Right renal pelvis (tissue), 4 donors: ENCODE measurements at regions not wholly inside any gene's neighbourhood (a gene's known extent, or its start where the extent isn't known, plus 50 kb on each side); places are given as distances from the start of the nearest gene placed in this dataset.

Source experiments
- DNase-seq, 4 donors: peaks; one replicate each; pipeline ENCODE4 v3.0.0-alpha.2; 2013; ENCODE audit warnings: low read depth in 4 of 4, low spot score in 3 of 4, missing footprints in 1 of 4

- no peak for DNase-seq
Observed at GRCh38 chr19:27764186-27764804, 1448.7 kb downstream of the UQCRFS1 start.

- DNase-seq: no peak
Observed at GRCh38 chr19:27762933-27763332, 1450.0 kb downstream of the UQCRFS1 start.

- no peak for DNase-seq
Observed at GRCh38 chr19:27759896-27760295, 1453.1 kb downstream of the UQCRFS1 start.

DNA sequence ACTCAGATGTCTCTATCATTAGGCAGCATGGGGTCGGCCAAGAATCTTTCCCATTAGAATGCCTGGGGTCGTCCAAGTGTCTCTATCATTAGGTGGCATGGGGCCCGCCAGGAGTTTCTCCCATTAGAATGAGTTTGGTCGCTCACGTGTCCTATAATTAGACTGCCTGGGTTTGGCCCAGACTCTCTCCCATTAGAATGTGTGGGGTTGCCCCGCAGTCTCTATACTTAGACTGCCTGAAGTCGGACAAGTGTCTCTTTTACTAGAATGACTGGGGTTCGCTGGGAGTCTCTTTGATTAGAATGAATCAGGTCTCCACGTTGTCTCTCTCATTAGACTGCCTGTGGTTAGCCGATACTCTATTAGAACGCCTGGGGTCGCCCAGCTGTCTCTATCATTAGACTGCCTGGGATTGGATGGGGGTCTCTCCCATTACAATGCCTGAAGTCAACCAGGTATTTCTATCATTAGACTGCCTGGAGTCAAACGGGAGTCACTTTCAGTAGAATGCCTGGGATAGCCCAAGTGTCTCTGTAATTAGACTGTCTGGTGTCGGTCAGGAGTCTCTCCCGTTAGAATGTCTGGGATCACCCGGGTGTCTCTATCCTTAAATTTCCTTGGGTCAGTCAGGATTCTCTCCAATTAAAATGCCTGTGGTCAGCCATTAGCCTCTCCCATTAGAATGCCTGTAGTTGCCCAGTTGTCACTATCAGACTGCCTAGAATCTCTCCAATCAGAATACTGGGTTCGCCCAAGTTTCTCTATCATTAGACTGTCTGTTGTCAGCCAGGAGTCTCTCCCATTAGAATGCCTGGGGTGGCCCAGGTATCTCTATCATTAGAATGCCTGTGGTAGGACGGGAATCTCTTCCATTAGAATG is 1454.1 kb downstream of the UQCRFS1 start:
- DNase-seq: no peak

- no peak for DNase-seq
Observed at GRCh38 chr19:27754700-27755099, 1458.3 kb downstream of the UQCRFS1 start.

- no peak for DNase-seq
Observed at GRCh38 chr19:27753622-27754021, 1459.3 kb downstream of the UQCRFS1 start.

- no peak for DNase-seq
Observed at GRCh38 chr19:27752530-27753184, 1460.3 kb downstream of the UQCRFS1 start.

- DNase-seq: no peak
Observed at GRCh38 chr19:27751044-27751391, 1461.9 kb downstream of the UQCRFS1 start.

- no peak for DNase-seq
Observed at GRCh38 chr19:27750391-27751043, 1462.4 kb downstream of the UQCRFS1 start.

GRCh38 chr19:27748551-27749152 is 1464.3 kb downstream of the UQCRFS1 start:
- no peak for DNase-seq

DNA sequence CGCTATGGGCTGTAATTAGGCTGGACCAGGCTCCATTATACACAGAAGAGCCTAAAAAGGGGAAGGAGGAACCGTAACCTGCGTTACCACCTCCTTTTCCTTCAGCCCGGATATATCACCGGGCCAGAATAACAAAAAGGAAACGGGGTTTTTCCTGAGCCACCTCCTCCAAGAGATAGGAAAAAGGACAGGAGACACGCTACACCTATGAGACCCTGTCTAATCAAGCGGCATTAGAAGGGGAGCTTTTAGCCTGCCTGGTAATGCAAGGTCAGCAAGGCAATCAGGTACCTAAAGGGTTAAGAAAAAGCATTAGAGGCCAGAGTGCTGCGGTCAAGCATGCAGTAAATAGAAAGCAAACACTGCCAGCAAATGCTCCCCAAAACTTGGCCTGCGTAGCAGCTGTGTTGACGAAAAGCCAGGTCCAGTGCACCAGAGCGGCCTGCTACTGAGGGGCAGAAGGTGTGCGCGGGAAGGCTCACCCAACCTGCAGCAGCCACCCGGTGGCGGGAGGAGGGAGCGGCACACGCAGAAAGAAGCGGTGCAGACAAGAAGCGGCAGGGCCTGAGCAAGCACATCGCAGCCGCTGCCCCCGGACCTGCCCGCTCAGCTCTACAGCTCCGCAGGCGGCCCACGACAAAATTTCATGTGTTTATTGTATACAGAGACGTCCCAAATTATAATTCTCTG is 1466.1 kb downstream of the UQCRFS1 start:
- DNase-seq: peak in 1 of 4 donors; percentile 3

GRCh38 chr19:27745978-27746542 is 1466.9 kb downstream of the UQCRFS1 start:
- DNase-seq: no peak

GRCh38 chr19:27744926-27745768 is 1467.8 kb downstream of the UQCRFS1 start:
- DNase-seq: no peak

- no peak for DNase-seq
Observed at GRCh38 chr19:27742041-27742440, 1470.9 kb downstream of the UQCRFS1 start.

DNA sequence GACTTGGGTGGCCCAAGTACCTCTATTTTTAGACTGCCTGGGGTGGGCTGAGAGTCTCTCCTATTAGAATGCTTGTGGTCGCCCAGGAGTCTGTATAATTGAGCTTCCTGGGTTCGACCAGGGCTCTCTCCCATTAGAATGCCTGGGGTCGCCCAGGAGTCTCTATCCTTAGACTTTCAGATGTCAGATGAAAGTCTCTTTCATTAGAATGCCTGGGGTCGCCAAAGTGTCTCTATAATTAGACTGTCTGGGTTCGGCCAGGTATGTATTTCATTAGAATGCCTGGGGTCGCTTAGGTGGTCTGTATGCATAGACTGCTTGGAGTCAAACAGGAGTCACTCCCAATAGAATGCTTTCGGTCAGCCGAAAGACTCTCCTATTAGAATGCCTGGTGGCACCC is 1471.7 kb downstream of the UQCRFS1 start:
- DNase-seq: no peak

DNA sequence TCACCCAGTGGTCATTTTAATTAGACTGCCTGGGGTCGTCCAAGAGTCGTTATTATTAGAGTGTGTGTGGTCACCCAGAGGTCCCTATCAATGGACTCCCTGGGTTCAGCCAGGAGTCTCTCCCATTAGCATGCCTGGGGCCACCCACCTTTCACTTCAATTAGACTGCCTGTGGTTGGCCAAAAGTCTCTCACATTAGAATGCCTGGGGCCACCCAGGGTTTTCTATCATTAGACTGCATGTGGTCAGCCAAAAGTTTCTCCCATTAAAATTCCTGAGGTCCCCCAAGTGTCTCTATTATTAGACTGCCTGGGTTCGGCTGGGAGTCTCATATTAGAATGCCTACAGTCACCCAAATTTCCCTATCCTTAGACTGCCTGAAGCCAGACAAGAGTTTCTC is 1472.6 kb downstream of the UQCRFS1 start:
- DNase-seq: no peak

DNA sequence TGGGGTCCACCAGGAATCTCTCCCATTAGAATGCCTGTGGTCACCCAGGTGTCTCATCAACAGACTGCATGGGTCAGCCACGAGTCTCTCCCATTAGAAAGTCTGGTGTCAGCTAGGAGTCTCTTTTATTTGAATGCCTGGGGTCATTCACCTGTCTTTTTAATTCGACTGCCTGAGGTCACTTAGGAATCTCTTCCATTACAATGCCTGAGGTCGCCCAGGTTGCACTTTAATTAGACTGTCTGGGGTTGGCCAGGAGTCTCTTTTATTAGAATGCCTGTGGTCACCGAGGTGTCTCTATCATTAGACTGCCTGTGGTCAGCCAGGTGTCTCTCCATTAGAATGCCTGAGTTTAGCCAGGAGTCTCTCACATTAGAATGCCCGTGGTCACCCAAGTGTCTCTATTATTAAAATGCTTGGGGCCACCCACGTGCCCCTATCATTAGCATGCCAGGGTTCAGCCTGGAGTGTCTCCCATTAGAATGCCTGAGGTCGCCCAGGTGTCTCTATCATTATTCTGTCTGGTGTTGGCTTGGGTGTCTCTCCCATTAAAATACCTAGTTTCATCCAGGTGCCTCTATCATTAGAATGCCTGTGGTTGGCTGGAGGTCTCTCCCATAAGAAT is 1474.3 kb downstream of the UQCRFS1 start:
- no peak for DNase-seq

GRCh38 chr19:27736225-27736624 is 1476.7 kb downstream of the UQCRFS1 start:
- no peak for DNase-seq

DNA sequence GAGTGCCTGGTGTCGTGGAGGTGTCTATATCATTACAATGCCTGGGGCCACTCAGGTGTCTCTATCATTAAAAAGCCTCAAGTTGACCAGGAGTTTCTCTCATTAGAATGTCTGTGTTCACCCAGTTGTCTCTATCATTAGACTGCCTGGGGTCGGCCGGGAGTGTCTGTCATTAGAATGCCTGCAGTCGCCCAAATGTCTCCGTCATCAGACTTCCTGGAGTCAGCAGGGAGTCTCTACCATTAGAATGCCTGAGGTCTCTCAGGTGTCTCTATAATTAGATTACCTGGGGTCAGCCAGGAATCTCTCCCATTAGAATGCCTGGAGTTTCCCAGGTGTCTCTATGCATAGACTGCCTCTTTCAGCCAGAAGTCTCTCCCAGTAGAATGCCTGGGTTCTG is 1477.6 kb downstream of the UQCRFS1 start:
- no peak for DNase-seq
